OCI-LY7 (cell line): ENCODE measurements at regions not wholly inside any gene's neighbourhood (a gene's known extent, or its start where the extent isn't known, plus 50 kb on each side); places are given as distances from the start of the nearest gene placed in this dataset.

Source experiments
- EZH2phosphoT487 ChIP-seq: fragments of 200-600 bp; sonication (generic); IDR thresholded peaks from 2 replicates; pipeline ENCODE4 v1.6.1; 2018; ENCODE audit warnings: low read depth, borderline replicate concordance, mild to moderate bottlenecking, mixed run types, antibody characterized with exemption, low read length, moderate library complexity, mixed read lengths
- TF ChIP-seq, protein P1 (sequence below): fragments of 200-600 bp; sonication (generic); conservative IDR thresholded peaks from 2 replicates; pipeline ENCODE4 v1.5.1; 2014; ENCODE audit warnings: mild to moderate bottlenecking, antibody characterized with exemption, low read length, moderate library complexity, mixed read lengths

GRCh38 chr6:40963019-40963418 lies 76.0 kb downstream of the UNC5CL start:
- TF ChIP-seq, protein P1, sequence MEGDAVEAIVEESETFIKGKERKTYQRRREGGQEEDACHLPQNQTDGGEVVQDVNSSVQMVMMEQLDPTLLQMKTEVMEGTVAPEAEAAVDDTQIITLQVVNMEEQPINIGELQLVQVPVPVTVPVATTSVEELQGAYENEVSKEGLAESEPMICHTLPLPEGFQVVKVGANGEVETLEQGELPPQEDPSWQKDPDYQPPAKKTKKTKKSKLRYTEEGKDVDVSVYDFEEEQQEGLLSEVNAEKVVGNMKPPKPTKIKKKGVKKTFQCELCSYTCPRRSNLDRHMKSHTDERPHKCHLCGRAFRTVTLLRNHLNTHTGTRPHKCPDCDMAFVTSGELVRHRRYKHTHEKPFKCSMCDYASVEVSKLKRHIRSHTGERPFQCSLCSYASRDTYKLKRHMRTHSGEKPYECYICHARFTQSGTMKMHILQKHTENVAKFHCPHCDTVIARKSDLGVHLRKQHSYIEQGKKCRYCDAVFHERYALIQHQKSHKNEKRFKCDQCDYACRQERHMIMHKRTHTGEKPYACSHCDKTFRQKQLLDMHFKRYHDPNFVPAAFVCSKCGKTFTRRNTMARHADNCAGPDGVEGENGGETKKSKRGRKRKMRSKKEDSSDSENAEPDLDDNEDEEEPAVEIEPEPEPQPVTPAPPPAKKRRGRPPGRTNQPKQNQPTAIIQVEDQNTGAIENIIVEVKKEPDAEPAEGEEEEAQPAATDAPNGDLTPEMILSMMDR = no peak
- no peak for TF ChIP-seq EZH2phosphoT487
